Mesendoderm (in vitro differentiated cells): ENCODE measurements at regions not wholly inside any gene's neighbourhood (a gene's known extent, or its start where the extent isn't known, plus 50 kb on each side); places are given as distances from the start of the nearest gene placed in this dataset.
A peak's percentile ranks its signal among the peaks of the same experiment; 100 is the strongest.

ENCODE experiments used
- DNase-seq: peaks from one replicate; pipeline ENCODE4 v3.0.0; 2013
- H2AK5ac ChIP-seq: 2 replicates; pipeline ENCODE4 v1.6.1; 2013; ENCODE audit warnings: low read length, inconsistent platforms
- H2BK120ac ChIP-seq: 2 replicates; pipeline ENCODE4 v1.6.1; 2013; ENCODE audit warnings: low read depth, mild to moderate bottlenecking, low read length, moderate library complexity, mixed read lengths
- H2BK15ac ChIP-seq: replicated peaks from 2 replicates; pipeline ENCODE4 v1.6.1; 2013; ENCODE audit warnings: low read depth, mild to moderate bottlenecking, moderate library complexity
- H2BK5ac ChIP-seq: 2 replicates; pipeline ENCODE4 v1.6.1; 2013; ENCODE audit warnings: low read length, inconsistent platforms
- H3K18ac ChIP-seq: 2 replicates; pipeline ENCODE4 v1.6.1; 2013; ENCODE audit warnings: mild to moderate bottlenecking, low read length, mixed read lengths
- H3K23ac ChIP-seq: one replicate; pipeline ENCODE4 v1.6.1; 2013; ENCODE audit warnings: low read length
- H3K27ac ChIP-seq: 2 replicates; pipeline ENCODE4 v1.5.1; 2013; ENCODE audit warnings: low read depth, mild to moderate bottlenecking, inconsistent platforms, low read length, moderate library complexity
- H3K27me3 ChIP-seq: 2 replicates; pipeline ENCODE4 v1.6.1; 2013; ENCODE audit warnings: low read length, control low read depth, mild to moderate bottlenecking, inconsistent platforms; ENCODE audit not compliant: insufficient read depth, poor library complexity
- H3K36me3 ChIP-seq: 2 replicates; pipeline ENCODE4 v1.6.1; 2013; ENCODE audit warnings: low read length, inconsistent platforms; ENCODE audit not compliant: control insufficient read depth, insufficient read depth
- H3K4ac ChIP-seq: one replicate; pipeline ENCODE4 v1.6.1; 2013; ENCODE audit warnings: low read depth, mild to moderate bottlenecking, low read length, moderate library complexity
- H3K4me1 ChIP-seq: 2 replicates; pipeline ENCODE4 v1.6.1; 2013; ENCODE audit warnings: low read depth, low read length, inconsistent platforms; ENCODE audit not compliant: control insufficient read depth
- H3K4me2 ChIP-seq: 2 replicates; pipeline ENCODE4 v1.6.1; 2013; ENCODE audit warnings: low read length
- H3K4me3 ChIP-seq: 2 replicates; pipeline ENCODE4 v1.5.1; 2013; ENCODE audit warnings: mild to moderate bottlenecking, low read length
- H3K56ac ChIP-seq: one replicate; pipeline ENCODE4 v1.6.1; 2013; ENCODE audit warnings: low read length
- H3K79me1 ChIP-seq: 2 replicates; pipeline ENCODE4 v1.6.1; 2013; ENCODE audit warnings: low read length, inconsistent platforms
- H3K79me2 ChIP-seq: 2 replicates; pipeline ENCODE4 v1.6.1; 2013; ENCODE audit warnings: mild to moderate bottlenecking, low read length; ENCODE audit not compliant: control insufficient read depth, insufficient read depth
- H3K9ac ChIP-seq: 2 replicates; pipeline ENCODE4 v1.6.1; 2013; ENCODE audit warnings: low read length, inconsistent platforms
- H4K5ac ChIP-seq: one replicate; pipeline ENCODE4 v1.6.1; 2013; ENCODE audit warnings: low read length
- H4K8ac ChIP-seq: one replicate; pipeline ENCODE4 v1.6.1; 2013; ENCODE audit warnings: low read depth, mild to moderate bottlenecking, control low read depth, low read length, moderate library complexity
- WGBS: extraction: QIAGEN DNeasy Blood & Tissue Kit; methylation state at CpG from one replicate; pipeline ENCODE4 v1.1.7; 2013; ENCODE audit warnings: low lambda C conversion rate, missing lambda C conversion rate; ENCODE audit not compliant: insufficient coverage; ENCODE audit errors: extremely low coverage; 5-methylcytosine and 5-hydroxymethylcytosine counted together

DNA sequence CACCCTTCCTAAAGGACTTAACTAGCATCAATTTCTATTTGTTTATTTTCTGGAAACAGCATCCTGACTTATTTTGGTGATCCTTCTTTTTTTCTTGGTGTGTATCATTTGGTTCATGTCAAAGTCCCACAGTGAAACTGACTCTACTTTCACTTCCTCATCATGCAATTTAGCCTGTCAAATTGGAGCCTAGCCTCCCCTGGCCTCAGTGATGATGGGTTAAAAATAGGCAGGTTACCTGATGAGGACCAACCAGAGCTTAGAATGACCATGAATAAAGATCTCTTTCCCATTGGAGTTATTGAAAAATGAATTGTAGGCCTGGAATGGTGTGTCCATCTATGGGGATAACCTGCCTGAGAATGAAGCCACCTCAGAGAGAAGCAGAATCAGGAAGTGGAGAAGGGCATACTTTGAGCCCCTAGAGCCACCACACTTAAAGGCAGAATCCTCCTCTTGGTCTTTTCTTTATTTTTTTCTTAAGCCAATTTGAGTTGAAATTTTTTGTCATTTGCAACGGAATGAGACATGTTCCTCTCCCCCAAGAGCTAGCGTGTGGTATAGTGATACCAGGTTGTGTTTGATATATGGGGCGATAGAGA lies 105.6 kb downstream of the BTBD3 start:
- no peak overlapping the region for H2AK5ac ChIP-seq
- no peak overlapping the region for H3K9ac ChIP-seq
- H4K8ac ChIP-seq, result no peak overlapping the region
- no peaks in the 10 kb centered on the region for H3K79me2 ChIP-seq
- no peak overlapping the region for H3K27ac ChIP-seq
- no peak overlapping the region for H3K56ac ChIP-seq
- WGBS, result no CpG with 5 or more reads among the region's 3 CpGs
- no peak overlapping the region for H3K4me3 ChIP-seq
- no peaks in the 10 kb centered on the region for H3K79me1 ChIP-seq
- H2BK15ac ChIP-seq, result no peak overlapping the region
- no peaks in the 10 kb centered on the region for H3K27me3 ChIP-seq
- no peak overlapping the region for H3K4ac ChIP-seq
- H2BK5ac ChIP-seq, result no peak overlapping the region
- H3K18ac ChIP-seq, result no peak overlapping the region
- H3K23ac ChIP-seq, result no peak overlapping the region
- no peaks in the 10 kb centered on the region for H3K36me3 ChIP-seq
- H4K5ac ChIP-seq, result no peak overlapping the region
- H3K4me2 ChIP-seq, result no peak overlapping the region
- no peak for DNase-seq
- H3K4me1 ChIP-seq, result no peaks in the 10 kb centered on the region
- H2BK120ac ChIP-seq, result no peak overlapping the region

DNA sequence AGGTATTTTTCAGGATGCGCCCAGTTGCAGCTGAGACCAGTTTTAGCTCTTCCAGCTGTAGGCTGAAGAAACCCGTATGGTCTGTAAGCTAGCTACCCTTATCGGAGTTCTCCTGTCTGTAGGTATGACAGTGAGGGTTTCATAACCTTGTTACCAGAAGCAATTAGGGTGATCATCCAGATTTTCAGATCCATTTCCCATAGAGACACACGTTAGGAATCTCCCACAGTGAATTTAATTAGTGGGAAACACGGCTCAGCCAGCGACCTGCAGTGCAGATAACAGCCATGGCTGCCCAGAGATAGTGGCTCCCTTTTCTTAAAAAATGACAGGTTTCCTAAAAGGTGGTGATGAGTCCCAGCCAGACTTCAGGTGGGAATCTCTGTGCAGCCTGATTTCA lies 111.1 kb downstream of the BTBD3 start:
- Histone ChIP-seq H3K4me3 (no peak overlapping the region), H4K5ac (no peak overlapping the region), H3K23ac (no peak overlapping the region), H3K9ac (no peak overlapping the region), H4K8ac (no peak overlapping the region), H3K36me3 (no peaks in the 10 kb centered on the region), H3K4ac (no peak overlapping the region), H2BK5ac (no peak overlapping the region), H2BK15ac (no peak overlapping the region), H3K18ac (no peak overlapping the region), H3K4me1 (no peaks in the 10 kb centered on the region), H3K27ac (no peak overlapping the region), H2AK5ac (no peak overlapping the region), H2BK120ac (no peak overlapping the region), H3K4me2 (no peak overlapping the region), H3K79me1 (no peaks in the 10 kb centered on the region), H3K79me2 (no peaks in the 10 kb centered on the region), H3K27me3 (no peaks in the 10 kb centered on the region), H3K56ac (no peak overlapping the region)
- DNase-seq, result peak; percentile 34
- WGBS, result no CpG with 5 or more reads among the region's 6 CpGs

- no peak for DNase-seq
Measured at GRCh38 chr20:12030470-12030869, 112.8 kb downstream of the BTBD3 start.

DNA sequence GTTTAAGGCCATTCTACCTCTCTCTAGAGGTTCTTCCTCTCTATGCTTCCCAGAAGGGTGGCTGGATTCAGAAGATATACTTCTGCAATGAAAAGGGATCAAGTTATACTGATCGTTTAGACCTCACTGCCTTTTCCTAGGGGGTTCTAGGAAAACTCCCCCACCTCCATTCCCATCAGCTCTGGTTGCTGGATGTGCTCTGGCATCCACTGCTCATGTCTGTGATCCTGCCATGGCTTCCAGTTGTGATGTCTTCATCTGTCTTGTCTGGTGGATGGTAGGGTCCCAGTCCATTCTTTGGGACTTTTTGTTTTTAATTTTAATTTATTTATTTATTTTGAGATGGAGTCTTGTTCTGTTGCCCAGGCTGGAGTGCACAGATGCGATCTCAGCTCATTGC lies 118.4 kb downstream of the BTBD3 start:
- no peak for DNase-seq
- no peak overlapping the region for H4K5ac ChIP-seq
- no peak overlapping the region for H3K18ac ChIP-seq
- H4K8ac ChIP-seq, result no peak overlapping the region
- H2AK5ac ChIP-seq, result no peak overlapping the region
- no peaks in the 10 kb centered on the region for H3K4me1 ChIP-seq
- H3K4me3 ChIP-seq, result no peak overlapping the region
- no peak overlapping the region for H3K56ac ChIP-seq
- no peak overlapping the region for H3K4ac ChIP-seq
- H3K79me2 ChIP-seq, result no peaks in the 10 kb centered on the region
- no peak overlapping the region for H3K27ac ChIP-seq
- H3K4me2 ChIP-seq, result no peak overlapping the region
- H2BK5ac ChIP-seq, result no peak overlapping the region
- no peaks in the 10 kb centered on the region for H3K79me1 ChIP-seq
- H3K36me3 ChIP-seq, result no peaks in the 10 kb centered on the region
- no peaks in the 10 kb centered on the region for H3K27me3 ChIP-seq
- no CpG with 5 or more reads among the region's 2 CpGs for WGBS
- no peak overlapping the region for H3K9ac ChIP-seq
- no peak overlapping the region for H2BK15ac ChIP-seq
- H2BK120ac ChIP-seq, result no peak overlapping the region
- no peak overlapping the region for H3K23ac ChIP-seq

More at GRCh38 chr20:12030470-12030869, 112.8 kb downstream of the BTBD3 start:
- H3K9ac ChIP-seq, result no peak overlapping the region
- no peaks in the 10 kb centered on the region for H3K79me1 ChIP-seq
- H3K23ac ChIP-seq, result no peak overlapping the region
- H2BK15ac ChIP-seq, result no peak overlapping the region
- H3K27me3 ChIP-seq, result no peaks in the 10 kb centered on the region
- no peak overlapping the region for H2BK5ac ChIP-seq
- no peak overlapping the region for H3K18ac ChIP-seq
- H2AK5ac ChIP-seq, result no peak overlapping the region
- no peaks in the 10 kb centered on the region for H3K36me3 ChIP-seq
- H3K4me2 ChIP-seq, result no peak overlapping the region
- no peak overlapping the region for H3K4ac ChIP-seq
- no peaks in the 10 kb centered on the region for H3K4me1 ChIP-seq
- H3K27ac ChIP-seq, result no peak overlapping the region
- no peak overlapping the region for H4K8ac ChIP-seq
- no peaks in the 10 kb centered on the region for H3K79me2 ChIP-seq
- no peak overlapping the region for H4K5ac ChIP-seq
- H2BK120ac ChIP-seq, result no peak overlapping the region
- no peak overlapping the region for H3K4me3 ChIP-seq
- WGBS, result no CpG with 5 or more reads among the region's 4 CpGs
- H3K56ac ChIP-seq, result no peak overlapping the region

- no peak for DNase-seq
- no CpG with 5 or more reads among the region's 5 CpGs for WGBS
- H3K56ac ChIP-seq, result no peak overlapping the region
- H2BK15ac ChIP-seq, result no peak overlapping the region
- H2BK5ac ChIP-seq, result no peak overlapping the region
- no peaks in the 10 kb centered on the region for H3K79me1 ChIP-seq
- H4K5ac ChIP-seq, result no peak overlapping the region
- no peak overlapping the region for H3K4me2 ChIP-seq
- no peak overlapping the region for H2AK5ac ChIP-seq
- H3K4me3 ChIP-seq, result no peak overlapping the region
- H2BK120ac ChIP-seq, result no peak overlapping the region
- H3K23ac ChIP-seq, result no peak overlapping the region
- H3K27me3 ChIP-seq, result no peaks in the 10 kb centered on the region
- H3K79me2 ChIP-seq, result no peaks in the 10 kb centered on the region
- H3K27ac ChIP-seq, result no peak overlapping the region
- H3K4me1 ChIP-seq, result no peaks in the 10 kb centered on the region
- no peaks in the 10 kb centered on the region for H3K36me3 ChIP-seq
- no peak overlapping the region for H3K18ac ChIP-seq
- no peak overlapping the region for H3K9ac ChIP-seq
- H3K4ac ChIP-seq, result no peak overlapping the region
- no peak overlapping the region for H4K8ac ChIP-seq
Measured at GRCh38 chr20:12037521-12037920, 119.8 kb downstream of the BTBD3 start.

GRCh38 chr20:12040261-12040660 lies 122.6 kb downstream of the BTBD3 start:
- Histone ChIP-seq H3K4me2 (no peak overlapping the region), H3K27me3 (no peaks in the 10 kb centered on the region), H4K8ac (no peak overlapping the region), H3K4me1 (no peaks in the 10 kb centered on the region), H2BK15ac (no peak overlapping the region), H3K36me3 (no peaks in the 10 kb centered on the region), H3K23ac (no peak overlapping the region), H3K56ac (no peak overlapping the region), H2AK5ac (no peak overlapping the region), H3K9ac (no peak overlapping the region), H3K18ac (no peak overlapping the region), H3K79me2 (no peaks in the 10 kb centered on the region), H3K4me3 (no peak overlapping the region), H3K27ac (no peak overlapping the region), H3K4ac (no peak overlapping the region), H3K79me1 (no peaks in the 10 kb centered on the region), H2BK120ac (no peak overlapping the region), H2BK5ac (no peak overlapping the region), H4K5ac (no peak overlapping the region)
- no peak for DNase-seq
- no CpG with 5 or more reads among the region's 7 CpGs for WGBS
